ENCODE measurements at regions not wholly inside any gene's neighbourhood (a gene's known extent, or its start where the extent isn't known, plus 50 kb on each side); places are given as distances from the start of the nearest gene placed in this dataset.

DNA sequence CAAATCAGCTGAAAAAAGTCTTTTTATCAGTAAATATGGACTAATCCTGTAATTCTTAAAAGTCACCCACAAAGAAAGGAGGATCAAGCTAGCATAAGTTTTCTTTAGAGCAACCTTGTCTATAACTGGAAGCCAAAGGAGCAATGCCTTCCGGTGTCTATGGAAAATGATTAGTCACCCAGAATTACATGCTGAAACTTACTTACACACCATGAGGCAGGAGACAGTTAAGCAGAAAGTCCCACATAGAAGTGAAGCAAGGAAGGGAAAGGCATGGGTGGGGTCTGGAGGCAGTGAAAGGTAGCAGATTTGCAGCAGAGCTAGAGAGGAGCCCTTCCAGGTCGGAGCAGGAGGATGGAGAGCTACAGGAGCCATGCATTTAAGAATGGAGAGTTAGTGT lies 153.7 kb upstream of the RIPOR2 start:
- TF ChIP-seq FOXP2 (optimal IDR thresholded peaks at IDR 0.05; ENCODE audit: borderline replicate concordance, extremely low read depth, extremely low read length, insufficient read depth): no peak
- TF ChIP-seq, protein P1, sequence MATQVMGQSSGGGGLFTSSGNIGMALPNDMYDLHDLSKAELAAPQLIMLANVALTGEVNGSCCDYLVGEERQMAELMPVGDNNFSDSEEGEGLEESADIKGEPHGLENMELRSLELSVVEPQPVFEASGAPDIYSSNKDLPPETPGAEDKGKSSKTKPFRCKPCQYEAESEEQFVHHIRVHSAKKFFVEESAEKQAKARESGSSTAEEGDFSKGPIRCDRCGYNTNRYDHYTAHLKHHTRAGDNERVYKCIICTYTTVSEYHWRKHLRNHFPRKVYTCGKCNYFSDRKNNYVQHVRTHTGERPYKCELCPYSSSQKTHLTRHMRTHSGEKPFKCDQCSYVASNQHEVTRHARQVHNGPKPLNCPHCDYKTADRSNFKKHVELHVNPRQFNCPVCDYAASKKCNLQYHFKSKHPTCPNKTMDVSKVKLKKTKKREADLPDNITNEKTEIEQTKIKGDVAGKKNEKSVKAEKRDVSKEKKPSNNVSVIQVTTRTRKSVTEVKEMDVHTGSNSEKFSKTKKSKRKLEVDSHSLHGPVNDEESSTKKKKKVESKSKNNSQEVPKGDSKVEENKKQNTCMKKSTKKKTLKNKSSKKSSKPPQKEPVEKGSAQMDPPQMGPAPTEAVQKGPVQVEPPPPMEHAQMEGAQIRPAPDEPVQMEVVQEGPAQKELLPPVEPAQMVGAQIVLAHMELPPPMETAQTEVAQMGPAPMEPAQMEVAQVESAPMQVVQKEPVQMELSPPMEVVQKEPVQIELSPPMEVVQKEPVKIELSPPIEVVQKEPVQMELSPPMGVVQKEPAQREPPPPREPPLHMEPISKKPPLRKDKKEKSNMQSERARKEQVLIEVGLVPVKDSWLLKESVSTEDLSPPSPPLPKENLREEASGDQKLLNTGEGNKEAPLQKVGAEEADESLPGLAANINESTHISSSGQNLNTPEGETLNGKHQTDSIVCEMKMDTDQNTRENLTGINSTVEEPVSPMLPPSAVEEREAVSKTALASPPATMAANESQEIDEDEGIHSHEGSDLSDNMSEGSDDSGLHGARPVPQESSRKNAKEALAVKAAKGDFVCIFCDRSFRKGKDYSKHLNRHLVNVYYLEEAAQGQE (IDR thresholded peaks at IDR 0.05; ENCODE audit: insufficient read depth in 1 of 2, low read depth in 2 of 2, low read length in 2 of 2): no peak

DNA sequence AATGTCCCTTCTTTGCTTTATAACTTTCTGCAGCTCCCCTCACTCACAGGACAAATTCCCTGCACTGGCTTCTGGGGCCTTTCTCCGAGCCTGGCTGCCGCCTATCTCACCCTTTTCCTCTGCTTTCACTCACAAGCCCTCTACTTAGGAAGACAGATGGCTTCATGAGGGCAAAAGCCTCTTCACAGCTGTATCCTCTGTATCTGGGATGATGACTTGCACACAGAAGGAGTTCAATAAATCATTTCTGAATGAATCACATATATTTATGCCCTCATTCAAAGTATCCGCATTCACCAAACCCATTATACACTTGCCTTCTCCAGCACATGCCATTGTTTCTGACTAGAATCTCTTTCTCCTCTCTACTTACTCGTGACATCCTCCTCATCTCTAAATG lies 159.0 kb upstream of the RIPOR2 start:
- TF ChIP-seq POLR2AphosphoS5 (IDR thresholded peaks at IDR 0.05; ENCODE audit: low read depth, low read length) (no peak), FOXP2 (optimal IDR thresholded peaks at IDR 0.05; ENCODE audit: borderline replicate concordance, extremely low read depth, extremely low read length, insufficient read depth) (no peak), TAF1 (IDR thresholded peaks at IDR 0.05; ENCODE audit: borderline replicate concordance, insufficient read depth, low read length) (no peak), SIN3A (IDR thresholded peaks at IDR 0.05; ENCODE audit: borderline replicate concordance, insufficient read depth, low read length) (no peak)
- TF ChIP-seq, protein P1 (IDR thresholded peaks at IDR 0.05; ENCODE audit: insufficient read depth in 1 of 2, low read depth in 2 of 2, low read length in 2 of 2): no peak

DNA sequence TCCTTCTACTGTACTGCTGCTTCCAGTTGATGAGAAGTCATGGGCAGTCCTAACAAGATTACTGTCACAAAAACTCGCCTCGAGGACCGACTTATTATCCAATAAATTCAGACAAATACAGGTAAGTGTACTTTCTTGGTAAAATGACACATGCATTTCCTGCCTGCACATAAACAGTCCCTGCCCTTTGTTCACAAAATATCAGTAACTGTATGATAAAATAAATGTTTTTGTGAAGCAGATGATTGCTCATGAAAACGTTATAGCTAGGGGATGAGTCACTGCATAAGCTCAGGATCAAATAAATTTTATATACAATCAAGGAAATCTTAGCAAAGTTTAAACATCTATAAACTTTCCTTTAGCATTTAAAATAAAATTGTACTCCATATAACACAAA lies 164.5 kb upstream of the RIPOR2 start:
- TF ChIP-seq POLR2AphosphoS5 (IDR thresholded peaks at IDR 0.05; ENCODE audit: low read depth, low read length): no peak
- TF ChIP-seq SIN3A (IDR thresholded peaks at IDR 0.05; ENCODE audit: borderline replicate concordance, insufficient read depth, low read length): no peak
- TF ChIP-seq, protein P1 (IDR thresholded peaks at IDR 0.05; ENCODE audit: insufficient read depth in 1 of 2, low read depth in 2 of 2, low read length in 2 of 2): no peak
- TF ChIP-seq FOXP2 (optimal IDR thresholded peaks at IDR 0.05; ENCODE audit: borderline replicate concordance, extremely low read depth, extremely low read length, insufficient read depth): no peak
- no peak for TF ChIP-seq TAF1 (IDR thresholded peaks at IDR 0.05; ENCODE audit: borderline replicate concordance, insufficient read depth, low read length)

GRCh38 chr6:25103603-25104002 lies 167.8 kb upstream of the RIPOR2 start:
- no peak for TF ChIP-seq POLR2AphosphoS5 (IDR thresholded peaks at IDR 0.05; ENCODE audit: low read depth, low read length)
- no peak for TF ChIP-seq SIN3A (IDR thresholded peaks at IDR 0.05; ENCODE audit: borderline replicate concordance, insufficient read depth, low read length)

- TF ChIP-seq SIN3A (IDR thresholded peaks at IDR 0.05; ENCODE audit: borderline replicate concordance, insufficient read depth, low read length) (no peak), POLR2AphosphoS5 (IDR thresholded peaks at IDR 0.05; ENCODE audit: low read depth, low read length) (no peak), TAF1 (IDR thresholded peaks at IDR 0.05; ENCODE audit: borderline replicate concordance, insufficient read depth, low read length) (no peak), FOXP2 (optimal IDR thresholded peaks at IDR 0.05; ENCODE audit: borderline replicate concordance, extremely low read depth, extremely low read length, insufficient read depth) (no peak)
- TF ChIP-seq, protein P1 (IDR thresholded peaks at IDR 0.05; ENCODE audit: insufficient read depth in 1 of 2, low read depth in 2 of 2, low read length in 2 of 2): no peak
Measured at GRCh38 chr6:25105070-25105925, 169.5 kb upstream of the RIPOR2 start.
